ENCODE measurements at regions not wholly inside any gene's neighbourhood (a gene's known extent, or its start where the extent isn't known, plus 50 kb on each side); places are given as distances from the start of the nearest gene placed in this dataset.

DNA sequence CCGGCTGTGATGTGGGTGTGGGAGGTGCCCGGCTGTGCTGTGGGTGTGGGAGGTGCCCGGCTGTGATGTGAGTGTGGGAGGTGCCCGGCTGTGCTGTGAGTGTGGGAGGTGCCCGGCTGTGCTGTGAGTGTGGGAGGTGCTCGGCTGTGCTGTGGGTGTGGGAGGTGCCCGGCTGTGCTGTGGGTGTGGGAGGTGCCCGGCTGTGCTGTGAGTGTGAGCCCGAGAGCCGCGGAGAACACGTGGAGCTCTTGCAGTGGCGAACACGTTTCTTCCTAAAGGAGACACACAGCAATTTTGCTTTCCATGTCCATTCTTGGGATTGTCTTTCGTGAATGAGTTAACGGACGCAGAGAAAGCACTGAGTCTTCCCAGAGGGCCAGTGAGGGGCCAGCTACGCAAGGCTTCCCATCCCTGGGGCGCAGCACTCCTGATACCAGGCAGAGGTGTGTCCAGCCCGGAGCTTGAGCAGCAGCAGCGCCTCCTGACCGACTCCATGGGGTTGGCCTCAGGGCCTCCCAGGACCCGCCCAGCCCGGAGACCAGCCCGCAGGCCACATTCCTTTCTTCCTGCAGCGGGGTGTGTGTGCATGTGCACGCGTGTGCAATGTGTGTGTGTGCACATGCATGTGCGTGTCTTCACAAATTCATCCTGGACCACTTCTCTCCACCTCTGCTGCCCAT is 245.0 kb upstream of the B3GAT1 start:
- TF ChIP-seq, protein P1, sequence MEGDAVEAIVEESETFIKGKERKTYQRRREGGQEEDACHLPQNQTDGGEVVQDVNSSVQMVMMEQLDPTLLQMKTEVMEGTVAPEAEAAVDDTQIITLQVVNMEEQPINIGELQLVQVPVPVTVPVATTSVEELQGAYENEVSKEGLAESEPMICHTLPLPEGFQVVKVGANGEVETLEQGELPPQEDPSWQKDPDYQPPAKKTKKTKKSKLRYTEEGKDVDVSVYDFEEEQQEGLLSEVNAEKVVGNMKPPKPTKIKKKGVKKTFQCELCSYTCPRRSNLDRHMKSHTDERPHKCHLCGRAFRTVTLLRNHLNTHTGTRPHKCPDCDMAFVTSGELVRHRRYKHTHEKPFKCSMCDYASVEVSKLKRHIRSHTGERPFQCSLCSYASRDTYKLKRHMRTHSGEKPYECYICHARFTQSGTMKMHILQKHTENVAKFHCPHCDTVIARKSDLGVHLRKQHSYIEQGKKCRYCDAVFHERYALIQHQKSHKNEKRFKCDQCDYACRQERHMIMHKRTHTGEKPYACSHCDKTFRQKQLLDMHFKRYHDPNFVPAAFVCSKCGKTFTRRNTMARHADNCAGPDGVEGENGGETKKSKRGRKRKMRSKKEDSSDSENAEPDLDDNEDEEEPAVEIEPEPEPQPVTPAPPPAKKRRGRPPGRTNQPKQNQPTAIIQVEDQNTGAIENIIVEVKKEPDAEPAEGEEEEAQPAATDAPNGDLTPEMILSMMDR (IDR thresholded peaks at IDR 0.05): no peak
- TF ChIP-seq POLR2A (IDR thresholded peaks at IDR 0.05): no peak
- no peak for TF ChIP-seq POLR2AphosphoS5 (IDR thresholded peaks at IDR 0.05; ENCODE audit: insufficient read depth in 1 of 2, low read depth in 1 of 2)
